KMS-11 (cell line): ENCODE measurements at regions not wholly inside any gene's neighbourhood (a gene's known extent, or its start where the extent isn't known, plus 50 kb on each side); places are given as distances from the start of the nearest gene placed in this dataset.

Experiments
- H2AFZ ChIP-seq: fragments of 200-600 bp; sonication (generic); 2 replicates; pipeline ENCODE4 v1.6.1; 2016; ENCODE audit warnings: antibody characterized with exemption, mixed run types, low read depth
- H3K27ac ChIP-seq: fragments of 200-600 bp; sonication (generic); 2 replicates; pipeline ENCODE4 v1.6.1; 2016; ENCODE audit warnings: mild to moderate bottlenecking, mixed run types
- H3K27me3 ChIP-seq: fragments of 200-600 bp; sonication (generic); 2 replicates; pipeline ENCODE4 v1.6.1; 2017; ENCODE audit warnings: mild to moderate bottlenecking, low read depth, mixed run types, moderate library complexity; ENCODE audit not compliant: insufficient read depth
- H3K36me3 ChIP-seq: fragments of 200-600 bp; sonication (generic); 2 replicates; pipeline ENCODE4 v1.6.1; 2017; ENCODE audit warnings: mild to moderate bottlenecking, mixed run types; ENCODE audit not compliant: insufficient read depth
- H3K4me1 ChIP-seq: fragments of 200-600 bp; sonication (generic); 2 replicates; pipeline ENCODE4 v1.6.1; 2016; ENCODE audit warnings: mild to moderate bottlenecking, low read depth, mixed run types; ENCODE audit not compliant: poor library complexity, severe bottlenecking
- H3K4me2 ChIP-seq: fragments of 200-600 bp; sonication (generic); 2 replicates; pipeline ENCODE4 v1.7.0; 2016; ENCODE audit warnings: mild to moderate bottlenecking, mixed run types
- H3K4me3 ChIP-seq: fragments of 200-600 bp; sonication (generic); IDR thresholded peaks from 2 replicates; pipeline ENCODE4 v1.6.1; 2017; ENCODE audit warnings: low read depth, low read length, mixed read lengths; ENCODE audit not compliant: insufficient read depth
- H3K79me2 ChIP-seq: fragments of 200-600 bp; sonication (generic); 2 replicates; pipeline ENCODE4 v1.6.1; 2016; ENCODE audit warnings: low read depth, mixed run types; ENCODE audit not compliant: insufficient read depth
- H3K9ac ChIP-seq: fragments of 200-600 bp; sonication (generic); 2 replicates; pipeline ENCODE4 v1.6.1; 2016; ENCODE audit warnings: mild to moderate bottlenecking, mixed run types
- H4K20me1 ChIP-seq: fragments of 200-600 bp; sonication (generic); 2 replicates; pipeline ENCODE4 v1.6.1; 2016; ENCODE audit warnings: mild to moderate bottlenecking, mixed run types; ENCODE audit not compliant: insufficient read depth
- TF ChIP-seq, protein P1 (sequence below): fragments of 200-600 bp; sonication (generic); conservative IDR thresholded peaks from 2 replicates; pipeline ENCODE4 v1.6.1; 2017; ENCODE audit warnings: low read depth, mild to moderate bottlenecking, antibody characterized with exemption, low read length, moderate library complexity, mixed read lengths

- no peaks in the 10 kb centered on the region for H4K20me1 ChIP-seq
- TF ChIP-seq, protein P1, sequence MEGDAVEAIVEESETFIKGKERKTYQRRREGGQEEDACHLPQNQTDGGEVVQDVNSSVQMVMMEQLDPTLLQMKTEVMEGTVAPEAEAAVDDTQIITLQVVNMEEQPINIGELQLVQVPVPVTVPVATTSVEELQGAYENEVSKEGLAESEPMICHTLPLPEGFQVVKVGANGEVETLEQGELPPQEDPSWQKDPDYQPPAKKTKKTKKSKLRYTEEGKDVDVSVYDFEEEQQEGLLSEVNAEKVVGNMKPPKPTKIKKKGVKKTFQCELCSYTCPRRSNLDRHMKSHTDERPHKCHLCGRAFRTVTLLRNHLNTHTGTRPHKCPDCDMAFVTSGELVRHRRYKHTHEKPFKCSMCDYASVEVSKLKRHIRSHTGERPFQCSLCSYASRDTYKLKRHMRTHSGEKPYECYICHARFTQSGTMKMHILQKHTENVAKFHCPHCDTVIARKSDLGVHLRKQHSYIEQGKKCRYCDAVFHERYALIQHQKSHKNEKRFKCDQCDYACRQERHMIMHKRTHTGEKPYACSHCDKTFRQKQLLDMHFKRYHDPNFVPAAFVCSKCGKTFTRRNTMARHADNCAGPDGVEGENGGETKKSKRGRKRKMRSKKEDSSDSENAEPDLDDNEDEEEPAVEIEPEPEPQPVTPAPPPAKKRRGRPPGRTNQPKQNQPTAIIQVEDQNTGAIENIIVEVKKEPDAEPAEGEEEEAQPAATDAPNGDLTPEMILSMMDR = peak; percentile 47
- no peak overlapping the region for H3K9ac ChIP-seq
- no peaks in the 10 kb centered on the region for H3K36me3 ChIP-seq
- H3K4me3 ChIP-seq = no peak overlapping the region
- H3K79me2 ChIP-seq = no peaks in the 10 kb centered on the region
- no peaks in the 10 kb centered on the region for H3K4me1 ChIP-seq
- H3K27me3 ChIP-seq = no peaks in the 10 kb centered on the region
- no peak overlapping the region for H3K27ac ChIP-seq
- H2AFZ ChIP-seq = no peak overlapping the region
- H3K4me2 ChIP-seq = no peak overlapping the region
These were observed 128.1 kb upstream of the SPON1 start for GRCh38 chr11:13834463-13834862.

DNA sequence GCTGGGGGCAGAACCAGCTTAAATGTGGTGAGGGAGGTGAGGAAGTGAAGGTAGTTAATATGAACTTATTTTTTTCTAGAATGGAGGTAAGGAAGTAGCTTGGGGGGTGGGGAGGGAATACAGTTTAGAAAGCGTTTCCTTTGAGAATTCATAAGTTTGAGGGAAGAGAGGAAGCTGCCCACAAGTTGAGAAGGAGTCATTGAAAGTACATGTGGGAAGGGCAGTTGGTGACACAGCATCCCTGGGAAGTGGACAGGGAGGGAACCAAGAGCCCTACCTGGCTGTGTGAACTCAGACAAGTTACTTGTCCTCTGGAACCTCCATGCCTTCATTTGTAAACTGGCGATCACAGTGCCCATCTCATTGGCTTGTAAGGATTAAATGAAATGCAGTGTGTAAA lies 125.9 kb upstream of the SPON1 start:
- H3K4me3 ChIP-seq = no peak overlapping the region
- TF ChIP-seq, protein P1 = no peak
- H3K79me2 ChIP-seq = no peaks in the 10 kb centered on the region
- H3K36me3 ChIP-seq = no peaks in the 10 kb centered on the region
- no peak overlapping the region for H3K9ac ChIP-seq
- H4K20me1 ChIP-seq = no peaks in the 10 kb centered on the region
- H2AFZ ChIP-seq = no peak overlapping the region
- no peaks in the 10 kb centered on the region for H3K27me3 ChIP-seq
- no peak overlapping the region for H3K4me2 ChIP-seq
- no peaks in the 10 kb centered on the region for H3K4me1 ChIP-seq
- no peak overlapping the region for H3K27ac ChIP-seq

- Histone ChIP-seq H3K9ac (no peak overlapping the region), H4K20me1 (no peaks in the 10 kb centered on the region), H3K4me1 (no peaks in the 10 kb centered on the region), H3K27me3 (no peaks in the 10 kb centered on the region), H3K79me2 (no peaks in the 10 kb centered on the region), H3K27ac (no peak overlapping the region), H3K4me2 (no peak overlapping the region), H3K4me3 (no peak overlapping the region), H2AFZ (no peak overlapping the region), H3K36me3 (no peaks in the 10 kb centered on the region)
- TF ChIP-seq, protein P1 = no peak
These were observed 125.2 kb upstream of the SPON1 start for GRCh38 chr11:13837286-13837685.

- Histone ChIP-seq H3K4me1 (no peaks in the 10 kb centered on the region), H3K36me3 (no peaks in the 10 kb centered on the region), H3K27me3 (no peaks in the 10 kb centered on the region), H3K27ac (no peak overlapping the region), H3K4me3 (no peak overlapping the region), H3K4me2 (no peak overlapping the region), H4K20me1 (no peaks in the 10 kb centered on the region), H3K79me2 (no peaks in the 10 kb centered on the region), H2AFZ (no peak overlapping the region), H3K9ac (no peak overlapping the region)
- TF ChIP-seq, protein P1 = no peak
These were observed 121.1 kb upstream of the SPON1 start for GRCh38 chr11:13841393-13841792.
